Mesothelial cell of epicardium (in vitro differentiated cells): ENCODE measurements at regions not wholly inside any gene's neighbourhood (a gene's known extent, or its start where the extent isn't known, plus 50 kb on each side); places are given as distances from the start of the nearest gene placed in this dataset.

Experiments
- DNase-seq, 2 experiments: peaks; one replicate each; pipeline ENCODE4 v3.0.0; 2021; ENCODE audit warnings: low spot score in 2 of 2; ENCODE audit not compliant: unreplicated experiment in 2 of 2
- H3K27ac Mint-ChIP-seq: 2 replicates; pipeline ENCODE4 v1.8.0; 2021; ENCODE audit warnings: mixed read lengths
- H3K27me3 Mint-ChIP-seq: 2 replicates; pipeline ENCODE4 v1.8.0; 2021; ENCODE audit warnings: low read depth, mixed read lengths
- H3K36me3 Mint-ChIP-seq: 2 replicates; pipeline ENCODE4 v1.8.0; 2021; ENCODE audit warnings: mixed read lengths
- H3K4me1 Mint-ChIP-seq: 2 replicates; pipeline ENCODE4 v1.8.0; 2021; ENCODE audit warnings: mixed read lengths
- H3K4me3 Mint-ChIP-seq: 2 replicates; pipeline ENCODE4 v1.8.0; 2021; ENCODE audit warnings: mild to moderate bottlenecking, moderate library complexity, mixed read lengths
- H3K9me3 Mint-ChIP-seq: 2 replicates; pipeline ENCODE4 v1.8.0; 2021; ENCODE audit warnings: mixed read lengths
- TF ChIP-seq, protein P1 (sequence below): fragments of 200-600 bp; sonication (generic); IDR thresholded peaks from one replicate; pipeline ENCODE4 v1.5.0; 2021; ENCODE audit warnings: antibody characterized with exemption; ENCODE audit not compliant: unreplicated experiment

GRCh38 chr15:95644100-95644875 lies 686.2 kb upstream of the NR2F2 start:
- Mint-ChIP-seq H3K4me1 (peaks cover 22% of the 10 kb centered on the region), H3K27ac (no peak overlapping the region), H3K27me3 (no peaks in the 10 kb centered on the region), H3K4me3 (no peak overlapping the region), H3K9me3 (no peaks in the 10 kb centered on the region), H3K36me3 (no peaks in the 10 kb centered on the region)
- TF ChIP-seq, protein P1, sequence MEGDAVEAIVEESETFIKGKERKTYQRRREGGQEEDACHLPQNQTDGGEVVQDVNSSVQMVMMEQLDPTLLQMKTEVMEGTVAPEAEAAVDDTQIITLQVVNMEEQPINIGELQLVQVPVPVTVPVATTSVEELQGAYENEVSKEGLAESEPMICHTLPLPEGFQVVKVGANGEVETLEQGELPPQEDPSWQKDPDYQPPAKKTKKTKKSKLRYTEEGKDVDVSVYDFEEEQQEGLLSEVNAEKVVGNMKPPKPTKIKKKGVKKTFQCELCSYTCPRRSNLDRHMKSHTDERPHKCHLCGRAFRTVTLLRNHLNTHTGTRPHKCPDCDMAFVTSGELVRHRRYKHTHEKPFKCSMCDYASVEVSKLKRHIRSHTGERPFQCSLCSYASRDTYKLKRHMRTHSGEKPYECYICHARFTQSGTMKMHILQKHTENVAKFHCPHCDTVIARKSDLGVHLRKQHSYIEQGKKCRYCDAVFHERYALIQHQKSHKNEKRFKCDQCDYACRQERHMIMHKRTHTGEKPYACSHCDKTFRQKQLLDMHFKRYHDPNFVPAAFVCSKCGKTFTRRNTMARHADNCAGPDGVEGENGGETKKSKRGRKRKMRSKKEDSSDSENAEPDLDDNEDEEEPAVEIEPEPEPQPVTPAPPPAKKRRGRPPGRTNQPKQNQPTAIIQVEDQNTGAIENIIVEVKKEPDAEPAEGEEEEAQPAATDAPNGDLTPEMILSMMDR, result no peak
- no peak for DNase-seq

DNA sequence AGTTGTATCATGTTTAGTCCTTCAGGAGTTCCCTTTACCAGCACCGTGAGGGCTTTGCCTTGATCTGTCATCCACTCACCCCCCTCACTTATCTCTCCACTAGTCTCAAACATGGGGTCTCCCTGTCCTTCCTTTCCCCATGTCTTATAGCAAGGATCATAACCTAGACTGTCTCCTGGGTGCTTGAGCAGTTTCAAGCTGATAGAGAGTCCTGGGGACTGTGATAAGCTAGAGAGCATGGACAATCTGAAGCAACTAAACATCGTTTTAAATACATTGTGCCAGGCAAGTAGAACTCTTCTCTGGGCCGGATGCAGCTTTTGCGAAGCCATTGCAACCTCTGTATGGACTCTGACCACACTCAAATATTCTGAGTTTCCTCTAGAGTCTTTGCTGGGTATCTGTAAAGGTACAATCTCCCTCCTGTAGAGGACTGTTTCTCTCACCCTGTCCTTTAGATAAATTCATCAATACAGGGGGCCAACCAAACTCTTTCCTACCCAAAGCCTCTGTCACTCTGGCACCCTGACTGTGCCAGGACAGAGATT lies 684.6 kb upstream of the NR2F2 start:
- no peak for DNase-seq
- no peaks in the 10 kb centered on the region for H3K27me3 Mint-ChIP-seq
- TF ChIP-seq, protein P1, result no peak
- H3K9me3 Mint-ChIP-seq, result no peaks in the 10 kb centered on the region
- peaks cover 22% of the 10 kb centered on the region for H3K4me1 Mint-ChIP-seq
- no peak overlapping the region for H3K4me3 Mint-ChIP-seq
- H3K27ac Mint-ChIP-seq, result no peak overlapping the region
- H3K36me3 Mint-ChIP-seq, result no peaks in the 10 kb centered on the region

DNA sequence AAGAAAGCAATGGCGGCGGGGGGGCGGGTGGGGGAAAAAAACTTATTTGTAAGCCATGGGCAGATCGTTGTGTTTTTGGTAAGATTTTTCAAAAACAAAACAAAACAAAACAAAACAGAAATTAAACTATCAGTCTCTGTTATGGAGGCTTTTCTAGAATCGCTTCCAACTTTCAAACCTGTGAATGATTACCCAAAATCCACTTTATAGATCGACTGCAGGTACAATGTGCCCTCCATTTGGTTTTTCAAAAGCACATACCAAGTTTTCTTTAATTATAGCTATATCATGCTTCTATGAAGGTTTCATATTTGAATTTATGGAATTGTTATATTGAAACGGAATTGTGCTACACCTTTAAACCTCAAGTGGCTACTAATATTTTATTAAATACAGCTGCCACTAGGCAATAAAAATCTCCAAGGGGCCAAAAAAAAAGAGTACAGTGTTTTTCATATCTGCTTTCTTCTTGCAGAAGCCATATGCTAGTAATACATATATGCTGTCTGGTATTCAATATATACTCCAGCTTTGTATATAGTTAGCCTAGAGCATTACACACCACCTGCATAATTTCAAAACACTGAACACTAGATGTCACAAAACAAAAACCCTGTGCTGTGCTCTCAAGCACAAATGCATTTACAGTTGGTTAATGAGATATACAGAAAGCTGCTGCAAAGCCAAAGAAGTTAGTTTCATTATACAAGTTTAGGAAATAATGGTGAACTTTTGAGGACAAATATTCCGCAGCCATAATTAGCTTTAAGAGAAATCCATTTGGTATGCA lies 683.8 kb upstream of the NR2F2 start:
- TF ChIP-seq, protein P1, result no peak
- no peak overlapping the region for H3K27ac Mint-ChIP-seq

DNA sequence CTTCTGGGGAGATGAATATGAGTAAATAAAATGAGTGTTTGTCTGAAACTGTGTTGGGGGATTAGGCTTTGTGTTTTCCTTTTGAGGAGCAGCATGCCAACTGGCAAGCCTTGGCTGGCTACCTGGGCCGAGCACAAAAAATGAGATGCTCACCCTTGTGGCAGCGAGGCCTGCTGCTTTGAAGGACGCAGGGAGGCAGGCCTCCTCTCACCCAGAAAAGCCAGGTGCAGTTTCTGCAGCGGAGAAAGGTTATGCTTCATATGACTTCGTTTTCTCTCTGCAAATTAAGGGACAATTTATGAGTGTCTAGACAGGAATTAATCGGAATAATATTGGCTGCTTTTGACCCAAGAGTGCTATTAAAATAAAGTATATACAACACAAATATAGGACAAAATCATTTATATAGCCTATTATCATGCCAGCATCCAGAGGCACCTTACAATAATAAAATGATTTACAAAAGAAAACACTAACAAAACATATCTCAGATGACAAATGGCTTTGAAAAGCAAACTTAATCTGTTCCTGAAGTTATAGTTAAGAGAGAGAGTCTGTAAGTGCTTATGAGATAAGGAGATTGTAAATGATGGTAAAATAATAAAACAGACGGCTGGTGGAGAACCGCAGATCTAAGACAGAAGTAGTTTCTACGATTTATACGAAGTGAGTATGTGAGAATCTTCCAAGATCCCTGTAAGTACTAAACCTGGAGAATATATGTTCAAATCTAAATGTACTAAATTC lies 682.8 kb upstream of the NR2F2 start:
- Mint-ChIP-seq H3K27me3 (no peaks in the 10 kb centered on the region), H3K4me1 (peaks cover 22% of the 10 kb centered on the region), H3K4me3 (no peak overlapping the region), H3K27ac (peak overlapping the region; percentile 17), H3K36me3 (no peaks in the 10 kb centered on the region), H3K9me3 (no peaks in the 10 kb centered on the region)
- no peak for DNase-seq
- TF ChIP-seq, protein P1, result no peak

More for the DNA sequence above, 683.8 kb upstream of the NR2F2 start:
- Mint-ChIP-seq H3K4me1 (peaks cover 22% of the 10 kb centered on the region), H3K36me3 (no peaks in the 10 kb centered on the region), H3K4me3 (no peak overlapping the region), H3K9me3 (no peaks in the 10 kb centered on the region), H3K27me3 (no peaks in the 10 kb centered on the region)
- DNase-seq, result no peak

GRCh38 chr15:95653361-95653805 lies 677.1 kb upstream of the NR2F2 start:
- TF ChIP-seq, protein P1, result no peak
- no peak for DNase-seq
- Mint-ChIP-seq H3K27ac (no peak overlapping the region), H3K27me3 (no peaks in the 10 kb centered on the region), H3K4me3 (no peak overlapping the region), H3K36me3 (no peaks in the 10 kb centered on the region), H3K9me3 (peaks cover 16% of the 10 kb centered on the region), H3K4me1 (no peaks in the 10 kb centered on the region)
